ENCODE measurements at regions not wholly inside any gene's neighbourhood (a gene's known extent, or its start where the extent isn't known, plus 50 kb on each side); places are given as distances from the start of the nearest gene placed in this dataset.

DNA sequence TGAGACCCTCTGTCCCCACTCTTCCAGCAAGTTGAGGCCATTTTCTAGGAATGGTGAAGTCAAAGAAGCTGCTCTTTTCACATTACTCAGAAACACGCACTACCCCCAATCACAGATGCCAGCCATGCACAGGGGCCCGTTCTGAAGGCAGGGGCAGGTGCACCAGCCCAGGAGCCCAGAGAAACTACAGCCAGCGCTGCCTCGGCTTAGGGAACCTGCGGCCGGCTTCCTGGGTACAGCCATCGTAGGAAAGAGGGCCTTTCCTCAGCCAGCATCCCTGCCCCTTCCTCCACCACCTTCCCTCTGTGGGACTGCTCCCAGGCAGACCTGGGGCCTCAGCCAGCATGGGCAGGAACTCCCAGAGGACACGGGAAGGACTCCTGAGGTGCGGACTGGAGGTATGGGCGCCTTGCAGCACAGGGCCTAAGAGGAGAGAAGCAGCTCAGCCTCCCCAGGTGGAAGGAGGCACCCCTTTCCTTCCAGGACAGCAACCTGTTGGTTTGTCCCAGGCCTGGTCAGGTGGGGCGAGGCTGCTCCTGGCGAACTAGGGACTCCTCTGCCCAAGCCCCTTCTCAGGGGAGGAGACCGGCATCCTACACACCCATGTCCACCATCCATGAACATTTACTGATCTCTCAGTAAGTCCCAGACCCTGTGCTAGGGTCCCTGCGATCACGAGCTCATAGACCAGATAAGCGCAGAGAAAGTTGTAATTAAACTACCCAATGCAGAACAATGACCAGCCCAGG lies 99.0 kb upstream of the ID2 start:
- CTCF ChIA-PET, result interaction anchor here (1.0 kb wide), 1 partner anchor 68 kb away, joined by 3 read pairs; no protein-coding TSS in a partner anchor
- no peak for DNase-seq (ENCODE audit: extremely low spot score)
- POLR2A ChIA-PET, result no interaction called here
- TF ChIP-seq, protein P1, sequence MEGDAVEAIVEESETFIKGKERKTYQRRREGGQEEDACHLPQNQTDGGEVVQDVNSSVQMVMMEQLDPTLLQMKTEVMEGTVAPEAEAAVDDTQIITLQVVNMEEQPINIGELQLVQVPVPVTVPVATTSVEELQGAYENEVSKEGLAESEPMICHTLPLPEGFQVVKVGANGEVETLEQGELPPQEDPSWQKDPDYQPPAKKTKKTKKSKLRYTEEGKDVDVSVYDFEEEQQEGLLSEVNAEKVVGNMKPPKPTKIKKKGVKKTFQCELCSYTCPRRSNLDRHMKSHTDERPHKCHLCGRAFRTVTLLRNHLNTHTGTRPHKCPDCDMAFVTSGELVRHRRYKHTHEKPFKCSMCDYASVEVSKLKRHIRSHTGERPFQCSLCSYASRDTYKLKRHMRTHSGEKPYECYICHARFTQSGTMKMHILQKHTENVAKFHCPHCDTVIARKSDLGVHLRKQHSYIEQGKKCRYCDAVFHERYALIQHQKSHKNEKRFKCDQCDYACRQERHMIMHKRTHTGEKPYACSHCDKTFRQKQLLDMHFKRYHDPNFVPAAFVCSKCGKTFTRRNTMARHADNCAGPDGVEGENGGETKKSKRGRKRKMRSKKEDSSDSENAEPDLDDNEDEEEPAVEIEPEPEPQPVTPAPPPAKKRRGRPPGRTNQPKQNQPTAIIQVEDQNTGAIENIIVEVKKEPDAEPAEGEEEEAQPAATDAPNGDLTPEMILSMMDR (IDR thresholded peaks at IDR 0.05; ENCODE audit: control extremely low read depth, extremely low read depth, low read depth, missing control alignments), result no peak

DNA sequence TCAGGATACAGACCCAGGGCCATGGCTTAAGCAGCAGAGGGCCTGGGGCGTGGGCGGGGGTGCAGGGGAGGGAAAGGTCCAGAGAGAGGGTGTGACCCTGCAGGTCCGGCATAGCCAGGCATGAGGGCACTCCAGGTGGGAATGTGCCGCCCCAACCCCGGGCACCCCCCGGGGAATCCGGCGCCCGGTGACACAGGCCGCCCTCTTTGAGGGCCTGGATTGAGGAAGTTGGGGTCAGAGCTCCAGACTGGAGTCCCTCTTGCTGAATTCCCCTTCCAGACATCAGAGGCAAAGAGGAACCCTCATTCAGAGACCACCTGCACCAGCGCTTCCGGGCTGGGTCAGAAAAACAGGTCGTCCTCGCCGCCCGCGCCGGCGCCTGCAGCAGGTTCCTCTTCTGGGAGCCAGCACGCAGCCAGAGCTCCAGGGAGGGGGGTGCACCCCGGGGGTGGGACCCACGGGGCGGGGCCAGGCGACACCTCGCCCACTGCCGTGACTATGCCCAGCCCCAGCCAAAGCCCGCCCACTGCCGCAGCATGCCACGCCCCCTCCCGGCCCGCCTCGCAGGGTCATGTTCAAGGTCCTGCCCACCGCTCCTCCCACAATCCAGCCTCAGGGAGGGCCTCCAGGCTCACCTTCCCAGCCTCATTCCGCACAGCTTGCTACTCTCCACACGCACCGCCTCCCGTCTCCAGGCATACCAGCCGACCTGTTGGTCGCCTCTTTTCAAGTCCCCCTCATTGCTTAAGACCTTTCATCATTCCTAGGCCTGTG lies 98.3 kb upstream of the ID2 start:
- DNase-seq (ENCODE audit: extremely low spot score), result peak; percentile 96
- CTCF ChIA-PET, result interaction anchor here (1.1 to 1.3 kb wide), 2 partner anchors 8 to 9 kb away, joined by 3 to 4 read pairs; no protein-coding TSS in a partner anchor
- TF ChIP-seq, protein P1 (IDR thresholded peaks at IDR 0.05; ENCODE audit: control extremely low read depth, extremely low read depth, low read depth, missing control alignments), result no peak
- POLR2A ChIA-PET, result no interaction called here

DNA sequence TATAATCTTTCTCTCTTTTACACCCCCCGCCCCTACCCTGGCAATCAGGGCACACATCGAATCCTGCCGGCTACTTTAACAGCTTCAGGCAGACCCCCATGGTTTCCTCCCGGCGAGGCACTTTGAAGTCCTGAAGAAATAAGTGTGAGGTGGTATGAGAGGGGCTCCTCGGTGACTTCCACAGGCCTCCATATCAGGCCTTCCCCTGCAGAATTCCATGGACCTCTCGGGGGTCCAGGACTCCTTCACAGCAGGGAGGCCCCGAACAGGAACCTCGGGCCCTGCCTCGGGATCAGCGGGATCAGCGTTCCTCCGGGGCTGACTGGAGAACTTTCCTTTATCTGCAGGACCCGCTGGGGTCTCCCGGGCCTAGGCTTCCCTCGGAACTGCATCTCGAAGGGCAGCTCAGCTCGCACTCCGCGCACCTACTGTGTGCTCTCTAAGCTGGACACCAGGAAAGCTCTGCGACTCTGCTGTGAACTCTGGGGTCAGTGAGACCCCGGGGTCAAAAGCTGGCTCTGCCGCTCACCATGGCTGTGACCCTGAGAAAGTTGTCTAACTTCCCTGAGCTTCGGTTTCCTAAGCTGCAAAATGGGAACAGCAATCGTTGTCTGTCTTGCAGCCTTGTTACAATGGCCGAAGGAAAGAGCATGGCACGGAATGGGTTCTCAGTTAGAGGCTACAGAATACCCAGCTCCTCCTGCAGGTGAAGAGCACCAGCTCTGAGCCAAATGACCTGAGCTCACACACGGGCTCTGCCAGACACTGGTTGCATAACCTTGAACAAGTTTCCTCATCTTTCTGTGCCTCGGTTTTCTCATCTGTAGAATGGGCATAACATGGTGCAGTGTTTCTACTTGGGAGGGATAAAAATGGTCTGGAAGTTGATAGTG lies 97.4 kb upstream of the ID2 start:
- ChIA-PET CTCF (interaction anchor here (1.1 to 1.3 kb wide), 2 partner anchors 9 kb away, joined by 3 to 4 read pairs; no protein-coding TSS in a partner anchor), POLR2A (no interaction called here)
- DNase-seq (ENCODE audit: extremely low spot score), result no peak
- TF ChIP-seq, protein P1 (IDR thresholded peaks at IDR 0.05; ENCODE audit: control extremely low read depth, extremely low read depth, low read depth, missing control alignments), result no peak

DNA sequence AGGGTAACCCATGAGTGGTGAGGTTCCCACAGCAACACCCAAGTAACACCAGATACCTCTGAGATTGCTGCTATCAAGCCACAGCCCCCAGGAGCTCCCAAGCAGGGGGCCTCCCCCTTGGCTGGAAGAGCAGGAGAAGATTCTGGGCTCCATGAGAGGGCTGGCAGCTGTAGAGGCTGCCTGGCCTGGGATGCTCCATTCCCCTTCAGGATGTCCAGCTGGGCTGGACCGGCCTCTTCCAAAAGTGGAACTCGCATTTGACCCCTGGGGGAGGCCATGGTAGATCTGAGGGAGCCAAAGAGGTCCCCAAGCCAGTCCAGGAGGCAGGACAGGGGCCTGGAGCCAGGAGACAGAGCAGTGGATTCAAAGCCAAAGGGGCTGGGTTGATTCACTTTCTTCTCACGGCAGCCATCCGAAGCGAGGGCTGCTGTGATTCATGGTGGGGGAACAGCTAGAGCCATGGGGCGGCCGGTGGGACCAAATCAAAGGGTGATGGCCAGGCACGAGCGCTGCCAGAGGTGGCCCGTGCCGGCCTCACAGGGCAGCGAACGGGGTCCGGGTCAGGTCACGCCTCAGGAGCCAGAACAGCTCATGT lies 95.3 kb upstream of the ID2 start:
- TF ChIP-seq, protein P1 (IDR thresholded peaks at IDR 0.05; ENCODE audit: control extremely low read depth, extremely low read depth, low read depth, missing control alignments), result no peak
- DNase-seq (ENCODE audit: extremely low spot score), result no peak
- ChIA-PET CTCF (interaction anchor here (1.4 kb wide), 2 partner anchors 22 to 54 kb away, joined by 3 to 4 read pairs; no protein-coding TSS in a partner anchor), POLR2A (interaction anchor here (2.1 kb wide), 1 partner anchor 95 kb away, joined by 6 read pairs; the partner anchor contains the start of gene ID2)

DNA sequence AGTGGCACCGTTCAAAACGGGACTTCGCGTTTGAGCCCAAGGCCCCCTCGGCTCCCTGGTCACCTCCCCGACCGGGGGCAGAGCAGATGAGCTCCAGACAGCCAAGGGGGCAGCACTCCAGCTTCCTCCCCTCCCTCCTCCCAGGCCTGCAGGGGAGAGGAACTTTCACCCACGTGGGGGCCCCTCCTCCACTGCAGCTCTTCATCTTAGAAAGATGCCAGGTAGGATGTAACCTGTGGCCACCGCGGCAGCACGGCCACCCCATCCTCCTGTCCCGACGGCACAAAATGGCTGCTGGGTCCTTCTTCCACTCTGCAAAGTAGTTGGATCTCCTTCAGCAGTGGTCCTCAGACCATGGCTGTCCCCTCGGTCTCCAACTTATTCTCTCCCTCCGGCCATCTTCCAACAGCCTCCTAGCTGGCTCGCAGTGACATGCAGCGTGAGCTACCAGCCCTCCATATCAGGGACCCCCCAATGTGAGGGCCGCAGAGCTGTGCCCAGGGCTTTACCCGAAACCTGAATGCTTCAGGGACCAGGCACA lies 94.5 kb upstream of the ID2 start:
- POLR2A ChIA-PET, result interaction anchor here (2.1 kb wide), 1 partner anchor 95 kb away, joined by 6 read pairs; the partner anchor contains the start of gene ID2
- DNase-seq (ENCODE audit: extremely low spot score), result no peak
- TF ChIP-seq, protein P1 (IDR thresholded peaks at IDR 0.05; ENCODE audit: control extremely low read depth, extremely low read depth, low read depth, missing control alignments), result no peak
- CTCF ChIA-PET, result interaction anchor here (0.8 to 1.4 kb wide), 2 partner anchors 13 to 23 kb away, joined by 3 to 4 read pairs; no protein-coding TSS in a partner anchor
